Activated CD4-positive, CD25-positive, alpha-beta regulatory T cell (primary cell): ENCODE measurements at regions not wholly inside any gene's neighbourhood (a gene's known extent, or its start where the extent isn't known, plus 50 kb on each side); places are given as distances from the start of the nearest gene placed in this dataset.

Experiments used
- DNase-seq, 4 experiments: peaks; one replicate each; lab custom pipeline; 2025; lab: John Stamatoyannopoulos, UW

DNA sequence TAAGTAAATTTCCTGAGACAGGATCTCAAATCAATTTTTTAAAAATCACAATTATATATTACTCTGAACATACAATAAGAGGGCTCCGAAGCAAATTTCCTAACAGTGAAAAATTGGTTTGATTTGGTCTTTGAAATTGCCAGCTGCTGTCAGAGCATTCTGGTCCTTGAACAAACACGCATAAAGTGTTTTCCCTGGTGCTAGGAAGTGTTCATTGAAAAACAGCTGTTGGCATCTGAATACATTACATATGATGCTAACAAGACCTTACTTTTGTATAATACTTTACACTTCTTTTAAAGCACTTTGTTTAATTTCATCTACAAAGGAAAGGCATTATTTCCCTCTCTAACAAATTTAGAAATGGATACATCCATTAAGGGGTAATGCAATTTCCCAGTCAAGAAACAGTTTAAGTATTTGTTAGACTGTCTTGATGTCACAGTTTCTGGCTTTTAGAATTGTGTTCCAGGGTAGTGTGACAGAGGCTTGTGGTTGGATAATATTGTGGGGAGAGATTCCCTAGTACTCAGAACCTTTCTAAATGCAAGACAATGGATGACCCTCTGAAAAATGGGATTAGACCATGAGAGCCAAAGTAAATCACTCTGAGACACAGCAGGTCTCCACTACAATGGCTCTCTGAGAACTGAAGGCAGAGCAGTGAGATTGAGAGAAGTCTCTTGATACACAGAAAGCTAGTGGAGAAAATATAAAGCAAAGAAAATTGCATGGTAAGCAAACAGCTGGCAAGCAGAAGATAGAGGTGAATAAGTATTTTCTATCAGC, 299.0 kb downstream of the TRIB2 start:
- DNase-seq = no peak

DNA sequence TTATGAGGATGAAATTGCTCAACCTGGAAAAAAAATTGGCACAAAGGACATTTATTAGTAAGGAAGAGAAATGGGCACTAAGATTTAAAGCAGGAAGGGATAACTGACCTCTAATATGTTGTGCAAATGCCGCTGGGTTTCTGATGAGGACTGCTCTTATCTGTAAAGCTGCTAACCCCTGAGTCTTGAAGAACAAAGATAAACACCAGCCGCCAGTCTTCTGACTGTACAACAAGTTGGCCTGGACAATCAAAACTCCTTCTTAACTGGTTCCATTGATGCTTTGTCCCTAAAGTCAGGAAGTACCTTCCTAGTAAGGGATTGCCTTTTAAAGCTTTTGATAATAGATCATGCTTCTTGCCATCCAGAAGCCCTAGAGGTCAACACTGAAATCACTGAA, 301.8 kb downstream of the TRIB2 start:
- no peak for DNase-seq

DNA sequence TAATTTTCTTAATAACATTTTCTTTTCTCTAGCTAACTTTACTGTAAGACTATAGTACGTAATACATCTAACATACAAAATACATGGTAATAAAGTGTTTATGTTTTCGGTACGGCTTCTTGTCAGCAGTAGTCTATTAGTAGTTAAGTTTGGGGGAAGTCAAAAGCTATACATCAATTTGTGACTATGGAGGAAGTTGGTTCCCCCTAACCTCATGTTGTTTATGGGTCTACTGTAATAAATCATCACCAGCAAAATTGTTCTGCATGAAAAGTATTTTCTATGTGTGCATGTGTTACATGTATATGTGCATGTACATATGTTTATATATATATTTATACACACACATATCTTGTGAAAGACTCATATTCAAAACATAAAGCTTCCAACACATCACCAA, 303.0 kb downstream of the TRIB2 start:
- no peak for DNase-seq

DNA sequence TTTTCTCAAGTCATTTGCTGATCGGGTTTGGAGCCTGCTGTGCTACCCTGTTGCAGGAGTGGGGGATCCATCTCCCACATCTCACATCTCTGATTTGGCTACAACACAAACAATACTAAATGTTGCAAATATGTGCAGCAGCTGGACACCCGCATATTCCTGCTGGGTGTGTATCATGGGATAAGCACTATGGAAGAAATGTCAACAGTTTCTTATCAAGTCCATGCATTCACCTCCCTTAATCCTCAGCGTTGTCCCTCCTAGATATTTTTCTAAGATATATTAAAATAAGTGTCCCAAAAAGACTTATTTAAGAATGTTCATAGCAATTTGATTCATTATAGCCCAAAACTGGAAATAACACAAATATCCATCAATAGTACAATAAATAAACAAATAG, 303.7 kb downstream of the TRIB2 start:
- DNase-seq = no peak

DNA sequence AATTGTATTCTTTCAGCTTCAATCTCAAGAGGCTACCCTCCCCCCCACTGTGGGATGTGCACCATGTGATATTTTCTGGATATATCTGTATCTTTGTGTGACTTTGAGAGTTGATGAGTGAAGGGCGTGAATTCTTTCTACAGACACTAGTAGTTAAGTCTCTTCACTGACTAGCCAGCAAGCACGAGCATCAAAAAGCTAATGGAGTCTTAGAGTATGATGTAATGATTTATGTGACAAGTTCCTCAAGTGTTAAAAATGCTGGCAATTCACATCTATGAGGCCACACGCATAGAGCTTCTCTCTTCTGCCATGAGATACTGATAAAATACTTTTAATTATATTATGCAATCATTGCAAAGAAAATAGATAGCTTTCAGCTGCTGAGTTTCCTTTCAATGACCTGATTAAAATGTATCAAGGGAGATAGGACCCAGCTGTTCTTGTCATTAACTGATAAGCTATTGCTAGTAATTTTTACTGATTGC, 304.8 kb downstream of the TRIB2 start:
- DNase-seq = no peak

- DNase-seq = no peak
These were observed 313.9 kb downstream of the TRIB2 start for GRCh38 chr2:13030606-13031005.

GRCh38 chr2:13034861-13035260, 318.1 kb downstream of the TRIB2 start:
- no peak for DNase-seq

DNA sequence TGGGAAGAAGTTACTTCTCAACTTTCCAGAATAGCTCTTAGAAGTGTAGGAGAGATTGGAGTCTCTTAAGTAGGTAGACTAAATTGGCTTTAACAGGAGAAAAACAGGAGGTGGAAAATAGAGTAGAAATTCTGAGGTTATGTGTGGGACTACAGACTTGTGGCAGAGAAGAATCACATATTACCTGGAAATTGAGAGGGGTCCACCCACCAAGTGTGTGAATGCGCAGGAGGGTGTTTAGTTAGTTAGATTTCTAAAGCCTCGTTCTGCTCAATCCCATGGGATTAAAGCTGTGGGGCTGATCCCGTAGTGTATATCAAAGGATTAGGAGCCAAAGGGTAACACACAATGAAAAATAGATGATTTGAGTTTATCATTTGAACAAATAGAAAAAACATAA, 319.1 kb downstream of the TRIB2 start:
- DNase-seq = no peak

GRCh38 chr2:13040043-13040442, 323.3 kb downstream of the TRIB2 start:
- DNase-seq = no peak

DNA sequence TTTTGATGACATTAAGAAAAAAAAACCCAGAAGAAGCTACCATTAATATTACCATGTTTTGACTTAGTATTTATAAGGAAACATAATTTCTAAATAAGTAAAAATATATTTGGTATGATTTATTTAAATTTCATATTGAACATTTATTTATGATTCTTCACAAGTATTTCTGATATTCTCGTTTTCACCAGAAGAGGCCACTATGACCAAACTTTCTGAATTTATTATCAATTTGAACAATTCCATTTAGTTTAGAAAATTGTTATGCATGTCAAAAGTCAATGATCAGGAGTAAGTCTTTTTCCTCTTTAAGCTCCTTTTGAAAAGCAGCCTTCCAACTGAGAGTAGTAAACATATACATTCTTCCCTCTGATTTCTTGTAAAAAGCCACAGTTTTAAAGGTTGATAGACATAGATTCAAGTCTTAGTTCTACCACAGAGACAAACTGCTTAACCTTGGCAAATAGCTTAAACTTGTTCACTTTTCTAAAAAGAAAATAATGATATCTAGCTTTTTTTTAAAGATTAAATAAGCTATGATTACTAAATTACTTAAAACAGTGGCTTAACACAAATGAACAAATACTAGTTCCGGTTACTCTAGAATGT, 329.9 kb downstream of the TRIB2 start:
- DNase-seq = no peak

- no peak for DNase-seq
These were observed 334.0 kb downstream of the TRIB2 start for GRCh38 chr2:13050764-13051163.

GRCh38 chr2:13052547-13052946, 335.8 kb downstream of the TRIB2 start:
- DNase-seq = no peak

GRCh38 chr2:13056259-13056843, 339.6 kb downstream of the TRIB2 start:
- no peak for DNase-seq

DNA sequence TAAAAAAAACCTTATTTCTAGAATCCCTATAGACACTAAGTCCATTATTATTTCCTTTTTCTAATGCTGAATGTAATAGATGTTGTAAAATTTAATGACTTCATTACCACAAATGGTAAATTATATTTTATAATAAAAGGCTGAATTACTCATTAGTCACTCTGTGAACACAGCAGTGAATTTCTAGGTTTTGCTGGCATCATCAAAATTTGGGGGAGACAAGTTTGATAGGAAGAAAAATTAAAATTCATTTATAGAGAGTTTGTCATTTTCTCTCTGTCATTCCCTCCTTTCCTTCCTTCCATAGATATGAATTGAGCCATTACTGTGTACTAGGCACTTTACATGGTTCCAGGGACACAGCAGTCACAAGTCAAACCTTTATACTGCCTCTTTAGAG, 340.9 kb downstream of the TRIB2 start:
- no peak for DNase-seq

- DNase-seq = no peak
These were observed 349.9 kb downstream of the TRIB2 start for GRCh38 chr2:13066676-13067075.

GRCh38 chr2:13067508-13067907, 350.8 kb downstream of the TRIB2 start:
- no peak for DNase-seq

- DNase-seq = no peak
These were observed 373.2 kb downstream of the TRIB2 start for GRCh38 chr2:13089971-13090370.

DNA sequence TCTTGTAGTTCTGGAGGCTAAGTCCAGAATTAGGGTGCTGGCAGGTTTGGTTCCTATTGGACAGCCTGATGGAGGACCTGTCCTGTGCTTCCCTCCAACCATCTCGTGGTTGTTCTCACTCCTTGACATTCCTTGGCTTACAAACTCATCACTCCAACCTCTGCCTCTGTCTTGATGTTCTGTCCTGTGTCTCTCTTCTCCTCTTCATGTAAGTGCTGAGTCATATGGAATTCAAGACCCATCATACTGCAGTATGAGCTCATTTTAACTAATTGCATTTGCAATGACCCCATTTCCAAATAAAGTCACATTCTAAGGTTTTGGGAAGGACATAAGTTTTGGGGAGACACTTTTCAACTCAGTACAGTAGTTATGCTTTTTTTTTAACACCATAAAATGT, 374.7 kb downstream of the TRIB2 start:
- DNase-seq = no peak

- no peak for DNase-seq
These were observed 375.2 kb downstream of the TRIB2 start for GRCh38 chr2:13091861-13092378.

GRCh38 chr2:13093416-13093991, 376.8 kb downstream of the TRIB2 start:
- no peak for DNase-seq

GRCh38 chr2:13102397-13103063, 385.8 kb downstream of the TRIB2 start:
- no peak for DNase-seq

- no peak for DNase-seq
These were observed 386.4 kb downstream of the TRIB2 start for GRCh38 chr2:13103151-13103550.
